Caco-2 (cell line): ENCODE measurements at regions not wholly inside any gene's neighbourhood (a gene's known extent, or its start where the extent isn't known, plus 50 kb on each side); places are given as distances from the start of the nearest gene placed in this dataset.

Source experiments
- BruUV-seq: library from RNA; stranded (reverse); fragments of 400-500 nt; replicated peaks from 2 replicates; lab custom pipeline; 2021; lab: Mats Ljungman, UMichigan
- CTCF ChIA-PET: fragments of 300-600 bp; sonication (Branson Sonifier 250); formaldehyde crosslinking; loops from one replicate; lab custom pipeline; 2022; ENCODE audit warnings: antibody characterized with exemption; lab: Charles Lee
- POLR2A ChIA-PET: fragments of 300-600 bp; sonication (Branson Sonifier 250); formaldehyde crosslinking; loops from one replicate; lab custom pipeline; 2022; ENCODE audit warnings: antibody characterized with exemption; lab: Charles Lee
- DNase-seq, 2 experiments: peaks; one replicate each; pipeline versions ENCODE4 v3.0.0 to v3.0.0-alpha.2; 2020 to 2022
- H3K27me3 ChIP-seq: replicated peaks from 2 replicates; pipeline ENCODE4 v1.6.0; 2011; ENCODE audit warnings: low read length; ENCODE audit not compliant: control insufficient read depth, insufficient read depth
- H3K36me3 ChIP-seq: 2 replicates; pipeline ENCODE4 v1.5.1; 2011; ENCODE audit warnings: low read length; ENCODE audit not compliant: control insufficient read depth, insufficient read depth
- H3K4me1 ChIP-seq: fragments of 250-450 bp; sonication (Bioruptor Pico); 2 replicates; pipeline ENCODE4 v1.5.1; 2020; ENCODE audit warnings: mild to moderate bottlenecking
- H3K4me3 ChIP-seq: 2 replicates; pipeline ENCODE4 v1.5.1; 2011; ENCODE audit warnings: low read depth, mild to moderate bottlenecking, control low read depth, low read length
- H3K9me3 ChIP-seq: fragments of 250-450 bp; sonication (Bioruptor Pico); 2 replicates; pipeline ENCODE4 v1.5.1; 2020; ENCODE audit warnings: mild to moderate bottlenecking, moderate library complexity
- H3K27ac Mint-ChIP-seq: one replicate; pipeline ENCODE4 v1.8.0; 2022; ENCODE audit warnings: mixed read lengths; ENCODE audit not compliant: unreplicated experiment
- H3K27me3 Mint-ChIP-seq: one replicate; pipeline ENCODE4 v1.8.0; 2022; ENCODE audit warnings: mixed read lengths; ENCODE audit not compliant: insufficient read depth, unreplicated experiment
- H3K36me3 Mint-ChIP-seq: one replicate; pipeline ENCODE4 v1.8.0; 2022; ENCODE audit warnings: mild to moderate bottlenecking, mixed read lengths; ENCODE audit not compliant: insufficient read depth, unreplicated experiment
- H3K4me1 Mint-ChIP-seq: one replicate; pipeline ENCODE4 v1.8.0; 2022; ENCODE audit warnings: low read depth, mixed read lengths; ENCODE audit not compliant: unreplicated experiment
- H3K4me3 Mint-ChIP-seq: one replicate; pipeline ENCODE4 v1.8.0; 2022; ENCODE audit warnings: mild to moderate bottlenecking, moderate library complexity, mixed read lengths; ENCODE audit not compliant: unreplicated experiment
- H3K9me3 Mint-ChIP-seq: one replicate; pipeline ENCODE4 v1.8.0; 2022; ENCODE audit warnings: mixed read lengths; ENCODE audit not compliant: unreplicated experiment
- intact Hi-C: fragments of 100-400 bp; cut with micrococcal nuclease; formaldehyde crosslinking; loops from one replicate; pipeline ENCODE4 v1.10.0; 2022; ENCODE audit not compliant: unreplicated experiment
- TF ChIP-seq, protein P1 (sequence below), 2 experiments: fragments of 200-600 bp in 1 of 2; IDR thresholded peaks; 1 replicate in 1 of 2; 2 replicates in 1 of 2; pipeline versions ENCODE4 v1.5.1 to v1.8.0; 2011 to 2022; ENCODE audit warnings: antibody characterized with exemption in 1 of 2, control low read depth in 1 of 2, inconsistent platforms in 1 of 2, low read depth in 1 of 2, low read length in 1 of 2, mild to moderate bottlenecking in 1 of 2, moderate library complexity in 1 of 2; ENCODE audit not compliant: insufficient read depth in 1 of 2, severe bottlenecking in 1 of 2, unreplicated experiment in 1 of 2

DNA sequence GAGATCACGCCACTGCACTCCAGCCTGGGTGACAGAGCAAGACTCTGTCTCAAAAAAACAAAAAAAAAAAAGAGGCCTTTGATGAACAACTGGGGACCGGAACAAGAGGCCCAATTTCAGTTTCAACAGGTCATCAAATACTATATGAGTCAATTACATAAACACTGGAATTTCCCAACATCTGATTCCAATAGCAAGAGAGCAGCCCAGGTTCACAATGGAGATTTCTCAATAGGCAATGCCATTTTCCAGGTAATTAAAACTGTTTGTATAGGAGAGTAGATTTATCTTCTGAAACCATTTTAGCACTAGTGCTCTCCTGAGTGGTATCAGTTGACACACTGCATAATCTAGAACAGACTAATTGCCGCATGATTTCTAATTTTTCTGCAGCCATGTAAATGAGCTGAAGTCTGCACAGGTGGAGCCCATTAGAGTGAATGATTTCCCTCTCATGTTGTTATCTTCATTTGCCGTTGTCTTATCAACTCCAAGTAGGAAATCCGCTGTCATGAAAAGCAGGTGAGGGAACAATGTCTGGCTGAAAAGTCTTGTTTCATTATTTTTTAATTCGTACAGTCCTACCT is 264.1 kb upstream of the MEIS1 start:
- DNase-seq, result no peak
- intact Hi-C loops, result no loop called here
- H3K4me3 ChIP-seq, result no peak overlapping the region
- H3K4me3 Mint-ChIP-seq, result no peak overlapping the region
- no peaks in the 10 kb centered on the region for H3K27me3 ChIP-seq
- BruUV-seq, result no TSS peak
- ChIA-PET POLR2A (no interaction called here), CTCF (no interaction called here)
- peaks cover 1% of the 10 kb centered on the region for H3K27me3 Mint-ChIP-seq
- H3K9me3 ChIP-seq, result no peaks in the 10 kb centered on the region
- no peaks in the 10 kb centered on the region for H3K9me3 Mint-ChIP-seq
- no peaks in the 10 kb centered on the region for H3K36me3 ChIP-seq
- no peaks in the 10 kb centered on the region for H3K36me3 Mint-ChIP-seq
- H3K27ac Mint-ChIP-seq, result no peak overlapping the region
- peaks cover 6% of the 10 kb centered on the region for H3K4me1 Mint-ChIP-seq
- no peaks in the 10 kb centered on the region for H3K4me1 ChIP-seq
- TF ChIP-seq, protein P1, sequence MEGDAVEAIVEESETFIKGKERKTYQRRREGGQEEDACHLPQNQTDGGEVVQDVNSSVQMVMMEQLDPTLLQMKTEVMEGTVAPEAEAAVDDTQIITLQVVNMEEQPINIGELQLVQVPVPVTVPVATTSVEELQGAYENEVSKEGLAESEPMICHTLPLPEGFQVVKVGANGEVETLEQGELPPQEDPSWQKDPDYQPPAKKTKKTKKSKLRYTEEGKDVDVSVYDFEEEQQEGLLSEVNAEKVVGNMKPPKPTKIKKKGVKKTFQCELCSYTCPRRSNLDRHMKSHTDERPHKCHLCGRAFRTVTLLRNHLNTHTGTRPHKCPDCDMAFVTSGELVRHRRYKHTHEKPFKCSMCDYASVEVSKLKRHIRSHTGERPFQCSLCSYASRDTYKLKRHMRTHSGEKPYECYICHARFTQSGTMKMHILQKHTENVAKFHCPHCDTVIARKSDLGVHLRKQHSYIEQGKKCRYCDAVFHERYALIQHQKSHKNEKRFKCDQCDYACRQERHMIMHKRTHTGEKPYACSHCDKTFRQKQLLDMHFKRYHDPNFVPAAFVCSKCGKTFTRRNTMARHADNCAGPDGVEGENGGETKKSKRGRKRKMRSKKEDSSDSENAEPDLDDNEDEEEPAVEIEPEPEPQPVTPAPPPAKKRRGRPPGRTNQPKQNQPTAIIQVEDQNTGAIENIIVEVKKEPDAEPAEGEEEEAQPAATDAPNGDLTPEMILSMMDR (IDR thresholded peaks at IDR 0.05; ENCODE audit: insufficient read depth in 1 of 2, low read depth in 1 of 2, low read length in 1 of 2, severe bottlenecking in 1 of 2, unreplicated experiment in 1 of 2), result no peak

DNA sequence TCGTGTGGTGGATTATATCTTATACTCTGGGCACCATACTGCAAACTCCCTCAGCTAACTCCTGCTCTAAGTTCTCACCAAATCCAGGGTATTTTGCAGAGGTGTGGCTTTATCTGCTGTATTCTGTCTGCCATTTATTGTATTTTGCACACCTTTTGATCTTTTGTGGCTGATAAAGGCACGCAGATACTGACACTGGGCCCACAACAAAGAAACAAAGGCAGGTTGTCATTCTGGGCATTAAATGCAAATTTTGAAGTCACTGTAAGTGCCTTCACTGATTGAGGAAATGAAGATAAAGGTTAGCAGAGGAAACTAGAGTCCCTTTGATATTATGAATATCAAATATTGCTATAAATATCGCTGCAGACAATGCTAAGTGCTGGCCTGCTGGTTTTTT is 265.8 kb upstream of the MEIS1 start:
- H3K36me3 Mint-ChIP-seq, result no peaks in the 10 kb centered on the region
- TF ChIP-seq, protein P1 (IDR thresholded peaks at IDR 0.05; ENCODE audit: insufficient read depth in 1 of 2, low read depth in 1 of 2, low read length in 1 of 2, severe bottlenecking in 1 of 2, unreplicated experiment in 1 of 2), result no peak
- no peak overlapping the region for H3K4me3 Mint-ChIP-seq
- intact Hi-C loops, result no loop called here
- Histone ChIP-seq H3K4me3 (no peak overlapping the region), H3K36me3 (no peaks in the 10 kb centered on the region), H3K9me3 (no peaks in the 10 kb centered on the region), H3K4me1 (no peaks in the 10 kb centered on the region), H3K27me3 (no peaks in the 10 kb centered on the region)
- ChIA-PET CTCF (no interaction called here), POLR2A (no interaction called here)
- no peak overlapping the region for H3K27ac Mint-ChIP-seq
- no peak for DNase-seq
- H3K27me3 Mint-ChIP-seq, result peaks cover 12% of the 10 kb centered on the region
- BruUV-seq, result no TSS peak
- peaks cover 6% of the 10 kb centered on the region for H3K4me1 Mint-ChIP-seq
- no peaks in the 10 kb centered on the region for H3K9me3 Mint-ChIP-seq

DNA sequence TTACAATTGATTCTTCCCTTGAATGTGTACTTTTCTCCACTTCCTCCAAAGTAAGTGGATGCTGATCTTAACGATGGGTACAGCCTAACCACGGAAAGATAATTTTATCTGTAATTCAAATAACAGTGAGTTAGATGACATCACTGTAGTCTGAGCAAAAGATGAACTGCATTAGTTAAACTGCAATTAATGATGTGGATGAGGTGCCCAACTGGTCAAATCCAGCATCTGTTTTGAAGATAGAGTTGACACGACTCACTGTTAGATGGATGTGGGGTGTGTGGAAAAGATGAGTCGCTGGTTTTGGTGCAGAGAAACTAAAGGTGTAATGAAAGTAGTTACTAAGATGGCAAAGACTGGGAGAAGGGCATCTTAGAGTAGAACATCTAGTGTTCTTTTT is 270.5 kb upstream of the MEIS1 start:
- no peaks in the 10 kb centered on the region for H3K27me3 ChIP-seq
- TF ChIP-seq, protein P1 (IDR thresholded peaks at IDR 0.05; ENCODE audit: insufficient read depth in 1 of 2, low read depth in 1 of 2, low read length in 1 of 2, severe bottlenecking in 1 of 2, unreplicated experiment in 1 of 2), result no peak
- H3K4me1 ChIP-seq, result no peaks in the 10 kb centered on the region
- no peak overlapping the region for H3K27ac Mint-ChIP-seq
- ChIA-PET POLR2A (no interaction called here), CTCF (no interaction called here)
- DNase-seq, result no peak
- H3K4me3 Mint-ChIP-seq, result no peak overlapping the region
- H3K4me1 Mint-ChIP-seq, result no peaks in the 10 kb centered on the region
- H3K36me3 Mint-ChIP-seq, result no peaks in the 10 kb centered on the region
- no peaks in the 10 kb centered on the region for H3K36me3 ChIP-seq
- H3K9me3 ChIP-seq, result no peaks in the 10 kb centered on the region
- H3K4me3 ChIP-seq, result no peak overlapping the region
- no TSS peak for BruUV-seq
- no peaks in the 10 kb centered on the region for H3K9me3 Mint-ChIP-seq
- peaks cover 15% of the 10 kb centered on the region for H3K27me3 Mint-ChIP-seq
- intact Hi-C loops, result no loop called here
